Cardiac muscle cell (in vitro differentiated cells and primary cell): ENCODE measurements at regions not wholly inside any gene's neighbourhood (a gene's known extent, or its start where the extent isn't known, plus 50 kb on each side); places are given as distances from the start of the nearest gene placed in this dataset.
A peak's percentile ranks its signal among the peaks of the same experiment; 100 is the strongest.

ENCODE experiments used
- DNase-seq, 2 donors: peaks; one replicate each; pipeline versions ENCODE4 v3.0.0 to v3.0.0-alpha.2; 2010 to 2017; ENCODE audit warnings: low read depth in 1 of 2, low spot score in 1 of 2
- H3K27ac ChIP-seq: fragments of 200-600 bp; sonication (generic); 2 replicates; pipeline ENCODE4 v1.5.1; 2016
- H3K27me3 ChIP-seq: fragments of 200-600 bp; sonication (generic); 2 replicates; pipeline ENCODE4 v1.6.0; 2016; ENCODE audit warnings: control low read depth
- H3K36me3 ChIP-seq: fragments of 200-600 bp; sonication (generic); 2 replicates; pipeline ENCODE4 v1.5.1; 2016; ENCODE audit warnings: control low read depth
- H3K4me1 ChIP-seq: fragments of 200-600 bp; sonication (generic); 2 replicates; pipeline ENCODE4 v1.8.1; 2017; ENCODE audit warnings: low read depth, mild to moderate bottlenecking, mixed run types
- H3K4me3 ChIP-seq: fragments of 200-600 bp; sonication (generic); 2 replicates; pipeline ENCODE4 v1.5.1; 2016; ENCODE audit warnings: mild to moderate bottlenecking
- H3K9me3 ChIP-seq: fragments of 200-600 bp; sonication (generic); 2 replicates; pipeline ENCODE4 v1.5.1; 2017; ENCODE audit warnings: low read depth, mild to moderate bottlenecking, control low read depth
- TF ChIP-seq, protein P1 (sequence below): IDR thresholded peaks from 2 replicates; pipeline ENCODE4 v1.5.1; 2012; ENCODE audit warnings: low read depth, mild to moderate bottlenecking, low read length

GRCh38 chr3:124602980-124603627 is 127.1 kb upstream of the UMPS start:
- TF ChIP-seq, protein P1, sequence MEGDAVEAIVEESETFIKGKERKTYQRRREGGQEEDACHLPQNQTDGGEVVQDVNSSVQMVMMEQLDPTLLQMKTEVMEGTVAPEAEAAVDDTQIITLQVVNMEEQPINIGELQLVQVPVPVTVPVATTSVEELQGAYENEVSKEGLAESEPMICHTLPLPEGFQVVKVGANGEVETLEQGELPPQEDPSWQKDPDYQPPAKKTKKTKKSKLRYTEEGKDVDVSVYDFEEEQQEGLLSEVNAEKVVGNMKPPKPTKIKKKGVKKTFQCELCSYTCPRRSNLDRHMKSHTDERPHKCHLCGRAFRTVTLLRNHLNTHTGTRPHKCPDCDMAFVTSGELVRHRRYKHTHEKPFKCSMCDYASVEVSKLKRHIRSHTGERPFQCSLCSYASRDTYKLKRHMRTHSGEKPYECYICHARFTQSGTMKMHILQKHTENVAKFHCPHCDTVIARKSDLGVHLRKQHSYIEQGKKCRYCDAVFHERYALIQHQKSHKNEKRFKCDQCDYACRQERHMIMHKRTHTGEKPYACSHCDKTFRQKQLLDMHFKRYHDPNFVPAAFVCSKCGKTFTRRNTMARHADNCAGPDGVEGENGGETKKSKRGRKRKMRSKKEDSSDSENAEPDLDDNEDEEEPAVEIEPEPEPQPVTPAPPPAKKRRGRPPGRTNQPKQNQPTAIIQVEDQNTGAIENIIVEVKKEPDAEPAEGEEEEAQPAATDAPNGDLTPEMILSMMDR, result no peak
- H3K9me3 ChIP-seq, result no peaks in the 10 kb centered on the region
- peak overlapping the region; percentile 47 for H3K27ac ChIP-seq
- no peak overlapping the region for H3K4me3 ChIP-seq
- no peaks in the 10 kb centered on the region for H3K36me3 ChIP-seq
- DNase-seq, result no peak
- H3K27me3 ChIP-seq, result no peaks in the 10 kb centered on the region
- H3K4me1 ChIP-seq, result peaks cover 28% of the 10 kb centered on the region

DNA sequence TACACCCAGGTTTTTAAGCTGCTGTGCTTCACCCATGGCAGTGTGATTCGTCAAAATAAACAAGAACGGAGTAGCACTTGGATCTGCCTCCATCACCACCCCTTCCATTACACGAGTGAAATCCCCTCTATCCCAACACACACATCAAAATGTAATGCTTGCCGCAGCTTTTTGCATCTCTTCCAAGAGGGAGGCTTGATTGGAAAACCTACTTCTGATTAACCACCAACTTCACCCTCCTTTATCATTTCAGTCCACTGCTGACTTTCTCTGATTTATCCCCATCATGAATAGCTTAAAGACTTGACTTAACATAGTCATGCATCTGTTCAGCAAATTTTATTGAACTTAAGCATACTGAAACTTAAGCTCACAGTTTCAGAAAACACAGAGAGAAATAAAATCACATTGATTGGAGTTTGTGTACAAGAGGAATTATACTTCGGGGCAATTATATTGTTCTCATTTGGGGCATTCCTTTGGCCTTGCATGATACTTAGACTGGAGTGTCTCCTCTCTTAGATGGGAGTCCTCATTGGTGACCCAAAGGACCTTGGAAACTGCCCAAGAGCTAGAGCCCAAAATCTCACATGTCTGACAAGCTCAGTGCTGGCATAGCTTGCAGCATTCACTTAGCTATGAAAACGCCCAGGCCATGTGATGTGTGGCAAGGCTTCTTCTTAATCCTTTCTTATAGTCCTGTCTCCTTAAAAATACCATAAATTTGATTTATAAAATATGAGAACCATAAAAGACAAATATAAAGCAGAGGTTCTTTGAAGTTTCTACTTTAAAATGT is 124.3 kb upstream of the UMPS start:
- TF ChIP-seq, protein P1, result no peak
- Histone ChIP-seq H3K4me1 (peaks cover 21% of the 10 kb centered on the region), H3K27ac (peak overlapping the region; percentile 7), H3K9me3 (no peaks in the 10 kb centered on the region), H3K27me3 (no peaks in the 10 kb centered on the region), H3K36me3 (no peaks in the 10 kb centered on the region), H3K4me3 (no peak overlapping the region)
- peak in 1 of 2 donors; percentile 54 for DNase-seq

GRCh38 chr3:124607163-124607562 is 123.1 kb upstream of the UMPS start:
- H3K4me1 ChIP-seq, result peaks cover 22% of the 10 kb centered on the region
- no peak overlapping the region for H3K27ac ChIP-seq
- TF ChIP-seq, protein P1, result no peak
- H3K9me3 ChIP-seq, result no peaks in the 10 kb centered on the region
- H3K27me3 ChIP-seq, result no peaks in the 10 kb centered on the region
- no peak overlapping the region for H3K4me3 ChIP-seq
- H3K36me3 ChIP-seq, result no peaks in the 10 kb centered on the region
- DNase-seq, result peak in 1 of 2 donors; percentile 68

DNA sequence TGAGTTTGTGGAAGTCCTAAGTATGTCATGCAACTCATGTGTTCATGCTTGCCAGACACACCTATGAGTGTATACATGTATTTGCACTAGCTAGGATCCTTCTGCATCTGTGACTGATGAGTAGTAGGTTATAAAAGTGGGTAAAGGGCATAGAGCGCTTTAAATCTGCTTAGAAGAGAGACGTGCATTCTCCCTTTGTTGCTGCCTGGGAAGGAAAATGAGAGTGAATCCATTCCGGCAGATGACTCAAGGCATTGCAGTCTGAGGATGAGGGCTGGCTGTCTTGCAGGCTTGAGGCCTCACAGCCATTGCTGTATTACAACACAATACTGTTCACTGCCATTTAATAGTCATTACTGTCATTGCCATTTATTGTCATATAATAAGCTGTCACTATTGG is 120.8 kb upstream of the UMPS start:
- DNase-seq, result no peak
- no peak overlapping the region for H3K27ac ChIP-seq
- TF ChIP-seq, protein P1, result no peak

DNA sequence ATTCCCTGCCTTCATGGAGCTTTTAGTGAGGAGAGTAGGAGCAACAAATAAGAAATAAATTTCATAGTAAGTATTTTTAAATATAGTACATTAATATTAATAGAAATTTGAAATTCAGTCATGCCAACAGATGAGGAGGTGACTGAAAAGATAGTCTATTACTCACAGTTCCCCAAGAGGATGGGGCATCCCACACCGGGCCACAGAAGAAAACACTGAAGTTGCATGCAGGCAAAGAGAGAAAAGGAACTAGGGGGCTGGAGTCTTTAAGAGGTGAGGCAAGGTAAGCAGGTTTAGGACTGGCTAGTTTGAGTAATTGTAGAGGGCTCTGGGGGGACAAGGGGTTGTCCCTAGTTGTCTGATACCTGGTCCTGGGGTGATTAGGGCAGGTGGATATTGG is 120.1 kb upstream of the UMPS start:
- H3K9me3 ChIP-seq, result no peaks in the 10 kb centered on the region
- H3K36me3 ChIP-seq, result no peaks in the 10 kb centered on the region
- no peaks in the 10 kb centered on the region for H3K27me3 ChIP-seq
- DNase-seq, result no peak
- TF ChIP-seq, protein P1, result no peak
- peaks cover 15% of the 10 kb centered on the region for H3K4me1 ChIP-seq
- no peak overlapping the region for H3K27ac ChIP-seq
- no peak overlapping the region for H3K4me3 ChIP-seq

More for the DNA sequence above, 120.8 kb upstream of the UMPS start:
- no peak overlapping the region for H3K4me3 ChIP-seq
- peaks cover 15% of the 10 kb centered on the region for H3K4me1 ChIP-seq
- H3K27me3 ChIP-seq, result no peaks in the 10 kb centered on the region
- H3K36me3 ChIP-seq, result no peaks in the 10 kb centered on the region
- no peaks in the 10 kb centered on the region for H3K9me3 ChIP-seq
